Jurkat, Clone E6-1 (cell line): ENCODE measurements at regions not wholly inside any gene's neighbourhood (a gene's known extent, or its start where the extent isn't known, plus 50 kb on each side); places are given as distances from the start of the nearest gene placed in this dataset.
"Not testable (repeated sequence)": the region's sequence is repeated elsewhere in the genome, so short reads cannot be mapped to it uniquely, and the experiment has no call there.

ENCODE experiments used
- DNase-seq: peaks from one replicate; pipeline ENCODE4 v3.0.0-alpha.2; 2011; ENCODE audit warnings: low read depth, low spot score
- H3K4me3 ChIP-seq: 2 replicates; pipeline ENCODE4 v1.5.1; 2011; ENCODE audit warnings: mild to moderate bottlenecking, low read length, control low read depth, moderate library complexity

DNA sequence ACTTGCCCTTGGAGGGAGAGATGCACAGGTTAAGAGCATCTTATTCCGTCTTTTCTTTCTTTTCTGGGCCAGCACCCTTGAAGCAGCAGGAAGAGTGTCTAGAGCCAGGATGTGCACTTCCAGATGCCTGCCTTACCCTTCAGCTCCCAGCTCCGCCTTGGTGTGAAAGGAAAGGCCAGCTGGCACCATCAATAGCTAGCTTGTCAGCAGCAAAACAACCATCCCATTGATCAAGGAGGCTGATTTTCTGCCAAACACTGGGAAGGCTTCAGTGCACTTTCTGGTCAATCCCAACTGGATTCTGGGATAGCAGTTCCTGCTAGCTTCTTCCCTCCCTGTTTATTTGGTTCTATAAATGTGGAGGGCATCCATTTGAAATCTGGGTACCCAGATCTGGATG is 110.9 kb upstream of the GALNT15 start:
- no peak for DNase-seq
- H3K4me3 ChIP-seq, result no peak overlapping the region

DNA sequence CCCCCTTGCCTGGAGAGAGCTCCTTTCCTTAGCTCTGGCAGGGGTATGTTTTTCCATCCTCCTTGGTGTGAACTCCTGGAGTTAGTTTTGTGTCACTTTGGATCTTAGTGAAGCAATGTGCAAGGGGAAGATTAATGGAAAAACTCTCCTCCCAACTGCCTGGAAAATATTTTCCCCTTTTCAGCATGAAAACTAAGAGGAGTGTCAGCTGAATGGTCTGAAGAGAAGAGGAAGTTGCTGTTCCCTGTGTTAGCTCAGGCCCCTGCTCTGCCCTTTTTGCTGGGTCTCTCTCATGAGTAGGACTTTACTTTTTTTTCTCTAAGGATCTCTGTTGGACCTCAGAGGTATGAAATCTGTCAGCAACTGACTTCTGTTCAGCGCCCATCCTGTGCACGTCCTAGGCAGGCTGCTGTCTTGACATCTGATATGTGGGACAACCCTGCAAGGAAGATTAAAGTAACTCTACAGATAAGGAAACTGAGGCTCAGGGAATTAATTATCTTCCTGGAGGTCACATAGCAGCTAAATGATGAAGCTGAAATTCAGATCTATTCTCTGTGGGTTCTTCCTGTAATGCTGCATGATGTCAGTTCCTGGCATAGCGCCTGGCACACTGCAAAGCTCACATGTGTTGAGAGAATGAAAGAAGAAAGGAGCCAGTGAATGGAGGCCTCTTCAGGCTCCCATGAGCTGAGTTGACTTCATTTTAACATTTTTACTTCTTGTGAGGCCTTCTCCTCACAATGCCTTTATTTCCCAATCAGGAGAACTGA is 109.7 kb upstream of the GALNT15 start:
- H3K4me3 ChIP-seq, result no peak overlapping the region
- peak; percentile 9 for DNase-seq

DNA sequence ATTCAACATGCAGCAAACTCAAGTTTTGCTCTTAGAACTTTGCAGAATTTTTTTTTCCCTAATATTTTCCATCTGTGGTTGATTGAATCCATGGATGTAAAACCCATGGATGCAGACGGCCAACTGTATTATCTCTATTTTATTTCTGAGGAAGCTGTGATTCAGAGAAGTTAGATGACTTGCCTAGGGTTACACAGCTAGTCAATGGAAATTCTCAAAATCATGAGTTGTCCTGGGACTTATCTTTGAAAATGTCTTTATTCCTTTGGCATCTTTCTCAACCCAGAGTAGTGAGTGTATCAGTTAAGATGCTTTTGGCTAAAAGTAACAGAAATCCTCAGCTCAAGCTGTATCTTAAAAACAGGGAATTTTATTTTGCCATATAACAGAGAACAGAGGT is 107.9 kb upstream of the GALNT15 start:
- H3K4me3 ChIP-seq, result no peak overlapping the region
- DNase-seq, result no peak

DNA sequence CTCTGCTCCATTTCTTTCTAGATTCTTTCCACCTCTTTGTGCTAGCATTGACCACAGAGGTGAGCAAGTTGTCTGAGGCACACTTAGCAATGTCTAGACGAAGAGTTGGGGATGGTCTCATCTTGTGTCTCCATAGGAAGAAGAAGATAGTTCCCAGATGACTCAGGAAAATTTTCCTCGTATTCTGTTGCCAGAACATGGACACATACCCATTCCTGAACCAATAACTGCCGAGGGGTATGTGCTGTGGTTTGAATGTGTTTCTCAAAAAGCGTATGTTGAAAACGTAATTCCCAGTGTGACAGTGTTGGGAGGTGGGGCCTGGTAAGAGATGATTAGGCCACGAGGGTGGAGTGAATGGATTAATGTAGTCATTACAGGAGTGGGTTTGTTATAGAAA is 107.5 kb upstream of the GALNT15 start:
- DNase-seq, result no peak
- H3K4me3 ChIP-seq, result no peak overlapping the region

DNA sequence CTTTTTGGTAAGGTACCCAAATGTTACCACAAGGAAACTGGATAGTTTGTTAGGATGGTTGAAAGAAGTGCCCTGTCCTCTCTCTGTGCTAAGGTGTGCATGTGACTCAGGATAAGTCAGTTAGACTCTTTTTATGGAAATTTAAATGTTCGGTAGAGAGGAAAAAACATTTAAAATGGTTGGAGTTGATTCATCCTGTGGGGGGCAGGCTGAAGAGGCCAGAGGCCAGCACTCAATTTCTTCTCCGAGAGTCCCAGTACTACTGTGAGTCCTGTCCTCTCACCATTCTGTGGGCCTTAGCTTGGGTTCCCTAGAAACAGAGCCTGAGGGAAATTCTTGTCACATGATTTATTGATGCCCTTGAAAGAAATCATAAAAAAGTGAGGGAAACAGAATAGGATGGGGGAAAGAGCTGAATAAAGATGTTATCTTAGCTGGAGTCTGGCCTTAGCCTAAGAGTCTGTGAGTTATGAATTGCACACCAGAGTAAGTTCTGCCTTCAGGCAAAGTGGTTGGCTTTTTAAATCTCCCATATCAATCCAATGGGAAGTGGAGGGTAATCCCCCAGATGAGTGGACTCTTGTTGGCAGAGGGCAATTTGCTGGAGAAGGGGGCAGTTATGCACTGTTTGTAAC is 106.5 kb upstream of the GALNT15 start:
- no peak overlapping the region for H3K4me3 ChIP-seq
- DNase-seq, result no peak

DNA sequence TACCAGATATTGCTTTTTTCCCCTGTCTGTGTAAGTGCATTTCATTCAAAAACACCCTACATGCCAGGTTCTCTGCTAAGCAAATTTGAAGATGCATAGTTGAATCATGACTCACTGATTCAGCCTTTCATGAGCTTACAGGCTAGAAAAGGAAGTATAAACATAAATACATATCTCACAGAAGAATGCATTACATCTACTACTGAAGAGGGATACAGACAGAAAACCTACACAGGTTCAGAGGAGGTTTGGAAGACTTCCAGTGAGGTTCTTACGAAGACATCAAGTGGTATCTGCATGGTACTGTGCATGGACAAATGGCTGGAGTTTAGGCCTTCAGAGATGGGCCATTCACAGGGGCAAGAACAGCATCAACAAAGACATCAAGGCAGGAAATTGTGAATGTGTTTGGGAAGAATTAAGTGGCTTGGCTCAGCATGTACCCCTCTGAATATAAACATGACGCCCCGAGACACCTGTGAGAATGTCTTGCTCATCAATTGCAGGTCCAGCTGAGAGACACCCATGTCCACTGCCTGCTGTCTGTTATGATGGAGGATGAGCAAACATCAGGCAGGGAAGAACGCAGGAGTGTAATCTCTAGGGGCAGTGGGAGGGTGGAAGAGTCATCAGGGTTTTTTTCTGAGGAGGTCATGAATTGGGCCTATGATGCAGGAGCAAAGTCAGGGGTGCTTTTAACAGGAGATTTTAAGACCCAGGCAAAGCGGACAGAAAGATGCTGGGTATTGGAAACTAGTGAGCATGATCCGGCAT is 105.1 kb upstream of the GALNT15 start:
- DNase-seq, result no peak
- H3K4me3 ChIP-seq, result no peak overlapping the region

DNA sequence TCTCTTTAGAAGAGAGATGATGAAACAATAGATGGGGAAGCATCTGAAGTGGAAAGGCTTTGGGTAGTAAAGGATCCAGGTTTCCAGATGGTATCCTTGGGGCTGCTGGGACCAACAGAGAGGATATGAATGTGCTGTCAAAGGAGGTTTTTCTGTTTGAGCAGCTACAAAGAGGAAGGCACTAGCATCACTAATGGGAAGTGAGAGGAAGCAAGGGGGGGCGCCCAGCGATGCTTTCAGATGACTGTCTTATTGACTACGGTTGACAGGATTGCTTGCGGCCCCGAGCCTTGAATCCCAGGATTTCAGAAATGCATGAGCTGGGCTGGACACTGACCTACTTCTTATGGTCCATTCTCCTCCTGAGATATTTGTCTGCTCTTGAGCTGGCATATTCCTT is 103.8 kb upstream of the GALNT15 start:
- no peak for DNase-seq
- no peak overlapping the region for H3K4me3 ChIP-seq

DNA sequence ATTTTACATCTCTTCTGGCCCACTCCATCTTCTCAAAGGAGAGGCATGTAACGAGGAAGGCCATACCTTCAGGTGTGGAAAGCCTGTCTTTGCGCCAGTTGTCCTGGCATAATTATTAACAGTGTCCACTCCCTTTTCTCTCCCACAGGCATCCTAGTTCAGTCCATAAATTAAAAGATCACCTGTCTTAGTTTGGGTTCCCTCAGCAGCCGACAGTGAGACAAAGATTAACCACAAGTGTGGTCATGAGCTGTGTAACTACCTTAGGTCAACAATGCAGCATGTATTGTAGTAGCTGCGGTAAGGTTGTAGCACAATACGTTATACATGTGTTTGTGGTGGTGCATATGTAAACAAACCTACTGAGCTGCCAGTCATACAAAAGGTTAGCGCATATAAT is 103.3 kb upstream of the GALNT15 start:
- DNase-seq, result no peak
- H3K4me3 ChIP-seq, result no peak overlapping the region

DNA sequence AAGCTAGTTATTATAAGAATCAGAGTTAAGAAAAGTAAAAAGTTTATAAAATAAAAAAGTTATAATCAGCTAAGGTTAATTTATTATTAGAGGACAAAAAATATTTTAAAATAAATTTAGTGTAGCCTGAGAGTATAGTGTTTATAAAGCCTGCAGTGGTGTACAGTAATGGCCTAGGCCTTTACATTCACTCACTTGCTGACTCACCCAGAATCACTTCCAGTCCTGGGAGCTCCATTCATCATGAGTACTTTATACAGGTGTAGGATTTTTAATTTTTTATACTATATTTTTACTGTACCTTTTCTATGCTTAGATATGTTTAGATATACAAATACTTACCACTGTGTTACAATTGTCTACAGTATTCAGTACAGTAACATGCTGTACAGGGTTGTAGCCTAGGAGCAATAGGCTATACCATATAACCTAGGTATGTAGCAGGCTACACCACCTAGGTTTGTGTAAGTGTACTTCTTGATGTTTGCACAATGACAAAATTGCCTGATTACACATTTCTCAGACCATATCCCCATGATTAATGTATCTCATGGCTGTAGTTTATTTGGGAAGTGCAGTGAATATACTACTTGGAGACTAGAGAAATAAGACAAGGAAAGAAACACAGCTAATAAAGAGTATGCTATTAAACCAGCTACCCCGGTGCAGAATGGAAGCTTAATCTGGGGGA is 101.9 kb upstream of the GALNT15 start:
- no peak for DNase-seq
- H3K4me3 ChIP-seq, result no peak overlapping the region

DNA sequence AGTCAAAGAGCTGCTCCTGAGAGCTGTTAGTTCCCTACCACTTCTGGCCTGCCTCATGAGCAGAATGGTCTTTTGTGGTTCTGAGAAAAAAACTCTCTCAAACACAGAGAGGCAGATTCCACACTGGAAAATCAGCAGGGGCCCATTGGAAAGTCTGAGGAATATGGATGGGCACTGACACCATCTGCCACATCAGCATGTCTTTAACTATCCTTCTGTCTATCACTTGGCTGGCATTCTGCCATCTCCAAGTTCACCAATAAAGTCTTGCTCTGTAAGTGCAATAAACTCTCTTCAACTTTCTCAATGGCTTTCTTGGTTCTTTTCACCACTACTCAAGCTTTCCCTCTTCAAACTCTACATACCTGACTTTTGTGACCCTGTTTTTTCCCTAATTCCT is 101.3 kb upstream of the GALNT15 start:
- no peak for DNase-seq
- no peak overlapping the region for H3K4me3 ChIP-seq

DNA sequence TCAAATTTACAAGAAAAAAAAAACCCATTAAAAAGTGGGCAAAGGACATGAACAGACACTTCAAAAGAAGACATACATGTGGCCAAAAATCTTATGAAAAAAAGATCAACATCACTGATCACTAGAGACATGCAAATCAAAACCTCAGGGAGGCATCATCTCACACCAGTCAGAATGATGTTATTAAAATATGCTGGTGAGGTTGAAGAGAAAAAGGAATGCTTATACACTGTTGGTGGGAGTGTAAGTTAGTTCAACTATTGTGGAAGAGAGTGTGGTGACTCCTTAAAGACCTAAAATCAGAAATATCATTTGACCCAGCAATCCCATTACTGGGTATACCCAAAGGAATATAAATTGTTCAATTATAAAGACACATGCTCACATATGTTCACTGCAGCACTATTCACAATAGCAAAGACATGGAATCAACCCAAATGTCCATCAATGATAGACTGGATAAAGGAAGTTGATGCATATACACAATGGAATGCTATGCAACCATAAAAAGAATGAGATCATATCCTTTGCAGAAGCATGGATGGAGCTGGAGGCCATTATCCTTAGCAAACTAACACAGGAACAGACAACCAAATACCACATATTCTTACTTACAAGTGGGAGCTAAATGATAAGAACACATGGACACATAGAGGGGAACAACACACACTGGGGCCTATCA is 100.3 kb upstream of the GALNT15 start:
- not testable (repeated sequence) for DNase-seq, H3K4me3 ChIP-seq

DNA sequence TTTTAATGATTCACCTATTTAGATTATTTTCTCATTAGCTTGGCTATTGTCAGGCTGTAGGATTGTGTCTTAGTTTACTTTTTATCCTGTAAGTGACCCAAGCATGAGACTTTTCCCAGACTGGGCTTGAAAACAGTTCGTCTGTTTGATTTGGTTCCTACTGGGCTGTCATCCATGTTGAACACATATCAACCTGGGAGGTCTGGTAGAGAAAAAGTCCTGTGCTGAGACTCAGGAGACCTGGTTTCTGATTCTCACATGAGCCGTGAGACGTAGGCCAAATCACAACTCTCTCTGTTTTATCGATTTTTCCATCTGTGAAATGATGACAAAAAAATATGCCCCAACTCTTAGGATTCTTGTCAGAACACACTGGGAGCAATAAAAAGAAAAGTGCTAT is 98.8 kb upstream of the GALNT15 start:
- H3K4me3 ChIP-seq, result no peak overlapping the region
- no peak for DNase-seq

DNA sequence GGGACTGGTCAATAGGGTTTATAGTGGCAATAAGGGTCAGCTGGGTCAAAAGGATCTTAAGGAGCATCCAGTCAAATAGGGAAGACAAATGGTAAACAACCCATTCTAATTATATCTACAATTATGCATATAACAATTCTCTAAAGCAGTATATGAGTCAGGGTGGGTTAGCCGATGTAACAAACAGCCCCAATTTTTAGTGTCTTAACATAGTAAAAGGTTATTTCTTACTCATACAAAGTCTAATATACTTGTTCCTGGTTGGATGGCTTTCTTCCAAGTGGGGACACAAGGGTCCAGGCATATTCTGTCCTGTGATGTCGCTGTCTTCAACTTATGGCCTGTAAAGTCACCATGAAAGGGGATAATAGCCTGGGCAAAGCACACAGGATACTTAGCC is 97.9 kb upstream of the GALNT15 start:
- no peak overlapping the region for H3K4me3 ChIP-seq
- DNase-seq, result no peak

DNA sequence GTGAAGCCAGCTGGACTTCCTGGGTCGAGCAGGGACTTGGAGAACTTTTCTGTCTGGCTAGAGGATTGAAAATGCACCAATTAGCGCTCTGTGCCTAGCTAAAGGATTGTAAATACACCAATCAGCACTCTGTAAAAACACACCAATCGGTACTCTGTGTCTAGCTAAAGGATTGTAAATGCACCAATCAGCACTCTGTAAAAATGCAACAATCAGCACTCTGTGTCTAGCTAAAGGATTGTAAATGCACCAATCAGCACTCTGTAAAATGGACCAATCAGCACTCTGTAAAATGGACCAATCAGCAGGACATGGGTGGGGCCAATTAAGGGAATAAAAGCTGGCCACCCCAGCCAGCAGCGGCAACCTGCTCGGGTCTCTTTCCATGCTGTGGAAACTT is 97.3 kb upstream of the GALNT15 start:
- DNase-seq, H3K4me3 ChIP-seq: not testable (repeated sequence)

DNA sequence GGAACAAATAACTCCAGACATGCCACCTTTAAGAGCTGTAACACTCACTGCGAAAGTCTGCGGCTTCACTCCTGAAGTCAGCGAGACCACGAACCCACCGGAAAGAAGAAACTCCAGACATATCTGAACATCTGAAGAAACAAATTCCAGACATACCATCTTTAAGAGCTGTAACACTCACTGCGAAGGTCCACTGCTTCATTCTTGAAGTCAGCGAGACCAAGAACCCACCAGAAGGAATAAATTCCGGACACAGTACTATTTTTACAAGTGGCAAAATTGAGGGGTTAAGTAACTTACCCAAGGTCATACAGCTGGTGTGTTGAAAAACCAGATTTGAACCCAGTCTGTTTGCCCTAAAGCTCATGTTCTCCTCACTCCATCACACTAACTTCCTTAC is 96.8 kb upstream of the GALNT15 start:
- not testable (repeated sequence) for DNase-seq, H3K4me3 ChIP-seq

DNA sequence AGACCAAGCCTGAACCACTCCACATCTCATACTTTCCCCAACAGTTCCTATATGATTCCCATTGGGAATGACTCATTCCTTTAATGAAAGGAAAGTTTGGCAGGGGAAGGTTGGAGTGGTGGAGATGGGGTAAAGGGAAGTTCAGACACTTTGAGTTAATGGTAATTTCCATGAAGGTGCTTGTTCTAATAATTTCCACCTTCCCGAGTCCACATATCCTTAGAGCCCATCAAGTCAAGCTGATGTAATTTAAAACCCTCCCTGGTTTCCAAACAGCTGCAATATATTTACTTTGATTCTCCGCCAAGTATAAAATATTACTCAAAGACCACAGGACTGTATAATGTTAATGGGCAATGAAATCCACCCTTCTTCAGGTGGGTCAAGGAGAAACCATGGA is 95.0 kb upstream of the GALNT15 start:
- no peak overlapping the region for H3K4me3 ChIP-seq
- no peak for DNase-seq

DNA sequence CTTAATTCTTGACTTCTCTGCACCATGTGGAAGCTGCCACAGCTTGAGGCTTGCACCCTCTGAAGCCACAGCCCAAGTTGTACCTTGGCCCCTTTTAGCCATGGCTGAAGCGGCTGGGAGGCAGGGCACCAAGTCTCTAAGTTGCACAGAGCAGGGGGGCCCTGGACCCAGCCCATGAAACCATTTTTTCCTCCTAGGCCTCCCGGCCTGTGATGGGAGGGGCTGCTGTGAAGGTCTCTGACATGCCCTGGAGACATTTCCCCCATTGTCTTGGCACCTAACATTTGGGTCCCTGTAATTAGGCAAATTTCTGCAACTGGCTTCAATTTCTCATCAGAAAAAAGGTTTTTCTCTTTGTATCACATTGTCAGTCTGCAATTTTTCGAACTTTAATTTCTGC is 92.8 kb upstream of the GALNT15 start:
- no peak for DNase-seq
- H3K4me3 ChIP-seq, result no peak overlapping the region

DNA sequence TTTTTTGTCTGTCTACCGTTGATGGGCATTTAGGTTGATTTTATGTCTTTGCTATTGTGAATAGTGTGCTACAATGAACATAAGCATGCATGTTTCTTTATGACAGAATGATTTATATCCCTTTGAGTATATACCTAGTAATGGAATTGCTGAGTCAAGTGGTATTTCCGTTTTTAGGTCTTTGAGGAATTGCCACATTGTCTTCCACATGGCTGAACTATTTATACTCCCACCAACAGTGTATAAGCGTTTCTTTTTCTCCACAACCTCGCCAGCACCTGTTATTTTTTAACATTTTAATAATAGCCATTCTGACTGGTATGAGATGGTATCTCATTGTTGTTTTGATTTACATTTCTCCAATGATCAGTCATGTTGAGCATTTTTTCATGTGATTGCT is 89.6 kb upstream of the GALNT15 start:
- no peak for DNase-seq
- H3K4me3 ChIP-seq, result no peak overlapping the region

DNA sequence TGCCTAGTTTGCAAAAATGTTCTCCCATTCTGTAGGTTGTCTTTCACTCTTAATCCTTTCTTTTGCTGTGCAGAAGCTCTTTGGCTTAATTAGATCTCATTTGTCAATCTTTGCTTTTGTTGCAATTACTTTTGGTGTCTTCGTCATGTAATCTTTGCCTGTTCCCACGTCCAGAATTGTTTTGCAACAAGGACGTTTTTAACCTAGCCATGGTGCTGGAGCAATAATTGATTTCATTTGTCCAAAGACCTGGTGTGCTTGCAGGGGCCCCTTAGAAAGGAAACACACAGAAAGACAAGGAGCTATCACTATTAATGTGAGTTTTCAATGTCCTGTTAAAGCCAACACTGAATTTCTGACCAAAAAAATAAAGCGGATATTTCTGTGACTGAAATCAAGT is 89.1 kb upstream of the GALNT15 start:
- no peak for DNase-seq
- no peak overlapping the region for H3K4me3 ChIP-seq
